Psoas muscle (tissue), 7 donors: ENCODE measurements at regions not wholly inside any gene's neighbourhood (a gene's known extent, or its start where the extent isn't known, plus 50 kb on each side); places are given as distances from the start of the nearest gene placed in this dataset.

Experiments
- ATAC-seq, 4 donors: fragments of 200-7000 bp; cut with Tn5 transposase; one replicate each; pipeline ENCODE4 v1.9.1; 2020; ENCODE audit warnings: moderate library complexity in 3 of 4, mild to moderate bottlenecking in 2 of 4
- DNase-seq, 2 donors: peaks; one replicate each; pipeline ENCODE4 v3.0.0-alpha.2; 2020
- H3K27ac ChIP-seq: fragments of 200-600 bp; one replicate; pipeline ENCODE4 v1.8.0; 2022
- H3K27me3 ChIP-seq, 3 donors: fragments of 200-600 bp in 1 of 3; one replicate each; pipeline versions ENCODE4 v1.6.1 to v1.8.0; 2013 to 2022; ENCODE audit warnings: low read length in 2 of 3, mild to moderate bottlenecking in 2 of 3, moderate library complexity in 1 of 3; ENCODE audit not compliant: insufficient read depth in 3 of 3
- H3K36me3 ChIP-seq, 2 donors: fragments of 200-600 bp in 1 of 2; one replicate each; pipeline versions ENCODE4 v1.6.1 to v1.8.0; 2013 to 2022; ENCODE audit warnings: low read depth in 1 of 2, mild to moderate bottlenecking in 1 of 2, moderate library complexity in 1 of 2; ENCODE audit not compliant: insufficient read depth in 1 of 2
- H3K4me1 ChIP-seq: fragments of 200-600 bp; one replicate; pipeline ENCODE4 v1.8.0; 2022
- H3K4me3 ChIP-seq: fragments of 200-600 bp; one replicate; pipeline ENCODE4 v1.8.0; 2022; ENCODE audit warnings: mild to moderate bottlenecking
- H3K9me3 ChIP-seq: fragments of 200-600 bp; one replicate; pipeline ENCODE4 v1.8.0; 2022
- CTCF ChIP-seq: fragments of 200-600 bp; IDR thresholded peaks from one replicate; pipeline ENCODE4 v1.8.0; 2022; ENCODE audit warnings: antibody characterized with exemption
- WGBS, 3 donors: extraction: QIAGEN DNeasy Blood & Tissue Kit; methylation state at CpG; one replicate each; pipeline versions ENCODE4 v1.1.6 to v1.1.7; 2013; 5-methylcytosine and 5-hydroxymethylcytosine counted together
- intact Hi-C, 2 donors: fragments of 100-400 bp; cut with DNase I; formaldehyde crosslinking; loops; one replicate each; pipeline versions ENCODE4 v1.11.0 to v1.14.2; 2022
- donor health status: healthy with polysubstance abuse.
- donor health status: DM: no; HTN: no; CAD: no; lungs with moderate emphysema.
- donor health status: Bipolar disorder and iron deficiency.
- donor health status: healthy.
- donor health status: DM: yes; HTN: yes; CAD: no.
- donor health status: DM: no; HTN: no; CAD: no.
- donor health status: DM: yes; HTN: yes; CAD: no.

- no peak overlapping the region for H3K4me3 ChIP-seq
These were observed 410.7 kb downstream of the SHISA9 start for GRCh38 chr16:13312063-13312462.

GRCh38 chr16:13313351-13313750 lies 412.0 kb downstream of the SHISA9 start:
- no peaks in the 10 kb centered on the region for H3K4me1 ChIP-seq
- no peak for DNase-seq
- TF ChIP-seq CTCF, result no peak
- no peak overlapping the region for H3K4me3 ChIP-seq
- no peaks in the 10 kb centered on the region for H3K9me3 ChIP-seq
- ATAC-seq, result no peak
- no peak overlapping the region for H3K27ac ChIP-seq
- no peaks in the 10 kb centered on the region for H3K27me3 ChIP-seq
- no peaks in the 10 kb centered on the region for H3K36me3 ChIP-seq
- intact Hi-C loops, result no loop called here

More at GRCh38 chr16:13312063-13312462, 410.7 kb downstream of the SHISA9 start:
- Histone ChIP-seq H3K36me3 (no peaks in the 10 kb centered on the region), H3K4me1 (no peaks in the 10 kb centered on the region), H3K9me3 (no peaks in the 10 kb centered on the region), H3K27ac (no peak overlapping the region), H3K27me3 (no peaks in the 10 kb centered on the region)
- TF ChIP-seq CTCF, result no peak
- intact Hi-C loops, result no loop called here
- ATAC-seq (no peak), DNase-seq (no peak)
- WGBS, 3 donors, result 69 to 82% (median 72%) methylated on average over 1 of the region's 1 CpG

GRCh38 chr16:13314633-13315032 lies 413.2 kb downstream of the SHISA9 start:
- Histone ChIP-seq H3K36me3 (no peaks in the 10 kb centered on the region), H3K27me3 (no peaks in the 10 kb centered on the region), H3K9me3 (no peaks in the 10 kb centered on the region), H3K27ac (no peak overlapping the region), H3K4me1 (no peaks in the 10 kb centered on the region), H3K4me3 (no peak overlapping the region)
- intact Hi-C loops, result no loop called here
- no peak for TF ChIP-seq CTCF
- 46 to 90% (median 50%) methylated on average over 2 of the region's 2 CpGs for WGBS, 3 donors
- ATAC-seq (no peak), DNase-seq (no peak)

GRCh38 chr16:13315642-13316427 lies 414.4 kb downstream of the SHISA9 start:
- DNase-seq, result no peak
- Histone ChIP-seq H3K4me1 (no peaks in the 10 kb centered on the region), H3K4me3 (no peak overlapping the region), H3K36me3 (no peaks in the 10 kb centered on the region), H3K27me3 (no peaks in the 10 kb centered on the region), H3K27ac (no peak overlapping the region), H3K9me3 (no peaks in the 10 kb centered on the region)
- 60 to 67% (median 63%) methylated on average over 5 of the region's 5 CpGs for WGBS, 3 donors
- no peak for TF ChIP-seq CTCF
- no peak for ATAC-seq
- intact Hi-C loops, result no loop called here

- DNase-seq, result no peak
- intact Hi-C loops, result no loop called here
- no peak for ATAC-seq
- no peaks in the 10 kb centered on the region for H3K27me3 ChIP-seq
- WGBS, 3 donors, result 77 to 82% (median 77%) methylated on average over 2 of the region's 2 CpGs
- H3K27ac ChIP-seq, result no peak overlapping the region
- no peak overlapping the region for H3K4me3 ChIP-seq
- TF ChIP-seq CTCF, result no peak
- no peaks in the 10 kb centered on the region for H3K36me3 ChIP-seq
- no peaks in the 10 kb centered on the region for H3K4me1 ChIP-seq
- H3K9me3 ChIP-seq, result no peaks in the 10 kb centered on the region
These were observed 420.9 kb downstream of the SHISA9 start for GRCh38 chr16:13322336-13322735.
